Hepatocyte (in vitro differentiated cells): ENCODE measurements at regions not wholly inside any gene's neighbourhood (a gene's known extent, or its start where the extent isn't known, plus 50 kb on each side); places are given as distances from the start of the nearest gene placed in this dataset.

Source experiments
- DNase-seq: peaks from one replicate; pipeline ENCODE4 v3.0.0-alpha.2; 2016; ENCODE audit warnings: low spot score
- H2AFZ ChIP-seq: fragments of 200-600 bp; sonication (generic); 2 replicates; pipeline ENCODE4 v1.6.0; 2016; ENCODE audit warnings: antibody characterized with exemption, mild to moderate bottlenecking
- H3K27ac ChIP-seq: fragments of 200-600 bp; sonication (generic); 2 replicates; pipeline ENCODE4 v1.5.1; 2016; ENCODE audit warnings: mild to moderate bottlenecking
- H3K27me3 ChIP-seq: fragments of 200-600 bp; sonication (generic); 2 replicates; pipeline ENCODE4 v1.6.1; 2016
- H3K36me3 ChIP-seq: fragments of 200-600 bp; sonication (generic); replicated peaks from 2 replicates; pipeline ENCODE4 v1.5.1; 2016; ENCODE audit warnings: low read depth; ENCODE audit not compliant: insufficient read depth
- H3K4me1 ChIP-seq: fragments of 200-600 bp; sonication (generic); 2 replicates; pipeline ENCODE4 v1.5.1; 2016; ENCODE audit warnings: mild to moderate bottlenecking, moderate library complexity; ENCODE audit not compliant: insufficient read depth
- H3K4me2 ChIP-seq: fragments of 200-600 bp; sonication (generic); 2 replicates; pipeline ENCODE4 v1.6.0; 2016
- H3K4me3 ChIP-seq: fragments of 200-600 bp; sonication (generic); 2 replicates; pipeline ENCODE4 v1.5.1; 2016; ENCODE audit warnings: mild to moderate bottlenecking
- H3K79me2 ChIP-seq: fragments of 200-600 bp; sonication (generic); 2 replicates; pipeline ENCODE4 v1.6.0; 2017; ENCODE audit warnings: mild to moderate bottlenecking
- H3K9me2 ChIP-seq: fragments of 200-600 bp; sonication (generic); replicated peaks from 2 replicates; pipeline ENCODE4 v1.6.0; 2017; ENCODE audit warnings: mild to moderate bottlenecking; ENCODE audit not compliant: insufficient read depth
- H3K9me3 ChIP-seq: fragments of 200-600 bp; sonication (generic); 2 replicates; pipeline ENCODE4 v1.5.1; 2016; ENCODE audit warnings: low read depth, mild to moderate bottlenecking
- H4K20me1 ChIP-seq: fragments of 200-600 bp; sonication (generic); 2 replicates; pipeline ENCODE4 v1.6.0; 2016; ENCODE audit warnings: mild to moderate bottlenecking; ENCODE audit not compliant: insufficient read depth, poor library complexity, severe bottlenecking
- EZH2 ChIP-seq: fragments of 200-600 bp; sonication (generic); IDR thresholded peaks from 2 replicates; pipeline ENCODE4 v1.6.1; 2016; ENCODE audit warnings: antibody characterized with exemption, mild to moderate bottlenecking, borderline replicate concordance
- EZH2phosphoT487 ChIP-seq: fragments of 200-600 bp; sonication (generic); IDR thresholded peaks from one replicate; pipeline ENCODE4 v1.6.1; 2018; ENCODE audit warnings: antibody characterized with exemption, mild to moderate bottlenecking, low read depth, moderate library complexity; ENCODE audit not compliant: unreplicated experiment, severe bottlenecking
- WGBS: methylation state at CpG from one replicate; pipeline ENCODE4 v1.1.6; 2016; ENCODE audit warnings: low lambda C conversion rate; ENCODE audit errors: missing lambda C conversion rate; 5-methylcytosine and 5-hydroxymethylcytosine counted together
- TF ChIP-seq, protein P1 (sequence below): fragments of 200-600 bp; sonication (generic); IDR thresholded peaks from 2 replicates; pipeline ENCODE4 v1.5.1; 2016; ENCODE audit warnings: antibody characterized with exemption, mild to moderate bottlenecking; ENCODE audit not compliant: poor library complexity

DNA sequence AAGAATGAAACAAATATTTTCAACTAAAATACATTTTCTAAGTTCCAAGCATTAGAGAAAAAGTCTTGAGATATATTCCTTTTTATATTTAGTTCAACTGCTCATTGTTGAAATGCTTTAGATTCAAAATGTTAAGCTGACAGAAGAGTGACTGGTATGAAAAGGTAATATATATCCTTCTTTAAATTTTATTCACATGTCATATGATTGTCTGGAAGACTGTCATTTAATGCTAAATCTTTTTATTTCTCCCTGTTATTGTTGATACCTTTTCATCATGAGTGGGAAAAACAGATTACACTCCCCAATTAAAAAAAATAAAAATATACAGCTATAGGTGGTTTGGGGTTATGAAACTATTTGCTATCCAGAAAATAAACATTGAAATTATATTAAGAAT, 965.4 kb downstream of the JRKL start:
- Histone ChIP-seq H3K79me2 (no peaks in the 10 kb centered on the region), H3K36me3 (no peaks in the 10 kb centered on the region), H3K9me2 (no peaks in the 10 kb centered on the region), H3K4me3 (no peak overlapping the region), H3K27me3 (no peaks in the 10 kb centered on the region), H3K4me1 (no peaks in the 10 kb centered on the region), H3K9me3 (no peaks in the 10 kb centered on the region), H4K20me1 (no peaks in the 10 kb centered on the region), H3K27ac (no peak overlapping the region), H2AFZ (no peak overlapping the region), H3K4me2 (no peak overlapping the region)
- TF ChIP-seq EZH2 (no peak), EZH2phosphoT487 (no peak)
- TF ChIP-seq, protein P1, sequence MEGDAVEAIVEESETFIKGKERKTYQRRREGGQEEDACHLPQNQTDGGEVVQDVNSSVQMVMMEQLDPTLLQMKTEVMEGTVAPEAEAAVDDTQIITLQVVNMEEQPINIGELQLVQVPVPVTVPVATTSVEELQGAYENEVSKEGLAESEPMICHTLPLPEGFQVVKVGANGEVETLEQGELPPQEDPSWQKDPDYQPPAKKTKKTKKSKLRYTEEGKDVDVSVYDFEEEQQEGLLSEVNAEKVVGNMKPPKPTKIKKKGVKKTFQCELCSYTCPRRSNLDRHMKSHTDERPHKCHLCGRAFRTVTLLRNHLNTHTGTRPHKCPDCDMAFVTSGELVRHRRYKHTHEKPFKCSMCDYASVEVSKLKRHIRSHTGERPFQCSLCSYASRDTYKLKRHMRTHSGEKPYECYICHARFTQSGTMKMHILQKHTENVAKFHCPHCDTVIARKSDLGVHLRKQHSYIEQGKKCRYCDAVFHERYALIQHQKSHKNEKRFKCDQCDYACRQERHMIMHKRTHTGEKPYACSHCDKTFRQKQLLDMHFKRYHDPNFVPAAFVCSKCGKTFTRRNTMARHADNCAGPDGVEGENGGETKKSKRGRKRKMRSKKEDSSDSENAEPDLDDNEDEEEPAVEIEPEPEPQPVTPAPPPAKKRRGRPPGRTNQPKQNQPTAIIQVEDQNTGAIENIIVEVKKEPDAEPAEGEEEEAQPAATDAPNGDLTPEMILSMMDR = no peak
- no peak for DNase-seq

DNA sequence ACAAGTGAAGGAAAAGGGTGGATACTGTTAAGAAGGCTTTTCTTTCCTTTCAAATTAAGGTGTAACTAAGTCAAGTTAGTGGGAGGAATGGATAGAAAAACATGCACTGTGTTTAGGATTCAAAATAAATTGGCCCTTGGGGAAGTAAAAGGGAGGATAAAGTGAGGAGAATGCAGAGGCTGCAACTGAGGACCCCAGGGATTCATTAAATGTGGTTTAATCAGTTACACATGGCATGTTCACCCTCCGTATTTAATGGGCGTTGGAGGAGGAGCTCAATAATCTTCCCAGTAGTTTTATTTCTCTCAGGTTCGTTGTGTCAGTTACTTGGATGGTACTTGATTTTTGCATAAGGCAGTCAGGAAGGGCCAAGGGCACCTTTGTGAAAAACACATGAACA, 966.3 kb downstream of the JRKL start:
- TF ChIP-seq EZH2phosphoT487 (no peak), EZH2 (no peak)
- TF ChIP-seq, protein P1 = no peak
- H3K4me2 ChIP-seq = no peak overlapping the region
- no peaks in the 10 kb centered on the region for H3K4me1 ChIP-seq
- H3K27me3 ChIP-seq = no peaks in the 10 kb centered on the region
- no peak overlapping the region for H3K27ac ChIP-seq
- no peaks in the 10 kb centered on the region for H3K9me2 ChIP-seq
- 60% methylated on average over 3 of the region's 3 CpGs for WGBS
- no peak overlapping the region for H3K4me3 ChIP-seq
- H3K9me3 ChIP-seq = no peaks in the 10 kb centered on the region
- H3K36me3 ChIP-seq = no peaks in the 10 kb centered on the region
- no peak overlapping the region for H2AFZ ChIP-seq
- H4K20me1 ChIP-seq = no peaks in the 10 kb centered on the region
- no peak for DNase-seq
- H3K79me2 ChIP-seq = no peaks in the 10 kb centered on the region

DNA sequence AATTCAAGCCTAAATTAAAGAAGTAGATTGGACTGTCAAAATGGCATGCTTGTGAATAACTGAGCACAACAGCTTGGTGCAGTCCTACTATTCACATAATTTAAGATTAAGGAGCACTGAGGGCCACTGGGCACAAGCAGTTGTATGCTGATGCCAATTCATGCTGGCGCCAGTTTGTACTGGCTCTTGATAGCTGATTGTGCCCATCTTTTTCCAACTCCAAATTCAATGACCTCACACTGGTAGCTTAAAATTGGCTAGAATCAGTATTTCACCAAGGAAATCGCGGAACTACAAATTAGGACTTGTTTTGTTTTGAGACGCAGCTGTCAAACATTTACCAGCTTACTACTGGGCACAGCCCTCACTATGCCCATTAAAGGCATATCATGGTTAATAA, 969.2 kb downstream of the JRKL start:
- Histone ChIP-seq H3K4me2 (no peak overlapping the region), H3K9me2 (no peaks in the 10 kb centered on the region), H3K36me3 (no peaks in the 10 kb centered on the region), H3K9me3 (no peaks in the 10 kb centered on the region), H3K4me1 (no peaks in the 10 kb centered on the region), H4K20me1 (no peaks in the 10 kb centered on the region), H3K27me3 (no peaks in the 10 kb centered on the region), H3K27ac (no peak overlapping the region), H3K79me2 (no peaks in the 10 kb centered on the region), H3K4me3 (no peak overlapping the region), H2AFZ (no peak overlapping the region)
- 89% methylated on average over 4 of the region's 4 CpGs for WGBS
- DNase-seq = no peak
- TF ChIP-seq, protein P1 = no peak
- no peak for TF ChIP-seq EZH2
- no peak for TF ChIP-seq EZH2phosphoT487

DNA sequence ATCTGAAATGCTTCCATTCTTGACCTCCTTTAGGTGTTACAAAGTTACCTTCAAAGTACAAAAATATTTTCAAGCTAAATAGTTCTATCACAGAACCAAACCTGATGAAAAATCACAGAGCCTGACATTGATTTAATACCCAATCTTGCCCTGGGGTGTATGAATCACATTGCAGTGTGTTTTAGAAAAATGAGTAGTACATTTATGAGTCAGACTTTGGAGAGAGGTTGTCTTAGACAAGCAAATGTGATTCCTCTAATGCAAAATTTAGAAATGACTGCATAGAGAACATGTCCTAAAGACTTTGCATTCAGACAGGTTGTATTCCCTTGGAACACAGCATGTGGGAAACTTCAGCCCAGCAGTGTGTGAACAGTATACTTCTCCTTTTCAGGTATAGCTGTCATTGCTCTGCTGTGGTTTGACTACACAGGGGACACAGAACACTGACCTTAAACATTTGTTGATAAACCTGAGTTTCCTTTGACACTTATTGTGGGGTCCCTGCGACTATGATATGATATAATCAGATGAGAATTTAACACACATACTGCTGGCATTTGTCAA, 972.1 kb downstream of the JRKL start:
- peak; percentile 4 for DNase-seq
- no peak overlapping the region for H2AFZ ChIP-seq
- no peaks in the 10 kb centered on the region for H3K4me1 ChIP-seq
- no peaks in the 10 kb centered on the region for H4K20me1 ChIP-seq
- no peak overlapping the region for H3K27ac ChIP-seq
- H3K9me2 ChIP-seq = no peaks in the 10 kb centered on the region
- no peak overlapping the region for H3K4me3 ChIP-seq
- H3K9me3 ChIP-seq = no peaks in the 10 kb centered on the region
- H3K36me3 ChIP-seq = no peaks in the 10 kb centered on the region
- WGBS = 76% methylated on average over 1 of the region's 1 CpG
- H3K4me2 ChIP-seq = no peak overlapping the region
- H3K27me3 ChIP-seq = no peaks in the 10 kb centered on the region
- no peak for TF ChIP-seq EZH2
- TF ChIP-seq EZH2phosphoT487 = no peak
- TF ChIP-seq, protein P1 = no peak
- H3K79me2 ChIP-seq = no peaks in the 10 kb centered on the region
